GM21576 (cell line): ENCODE measurements at regions not wholly inside any gene's neighbourhood (a gene's known extent, or its start where the extent isn't known, plus 50 kb on each side); places are given as distances from the start of the nearest gene placed in this dataset.
"Not testable (repeated sequence)": the region's sequence is repeated elsewhere in the genome, so short reads cannot be mapped to it uniquely, and the experiment has no call there.

ENCODE experiments used
- ATAC-seq: cut with Tn5 transposase; IDR thresholded peaks from one replicate; pipeline ENCODE4 v1.9.1; 2021; ENCODE audit warnings: mild to moderate bottlenecking, moderate library complexity; ENCODE audit not compliant: unreplicated experiment

GRCh38 chr18:40120796-40121391, 1834.1 kb upstream of the PIK3C3 start:
- ATAC-seq = no peak

- ATAC-seq = no peak
Measured at GRCh38 chr18:40120356-40120755, 1834.7 kb upstream of the PIK3C3 start.

GRCh38 chr18:40119581-40119980, 1835.5 kb upstream of the PIK3C3 start:
- ATAC-seq = not testable (repeated sequence)

GRCh38 chr18:40110455-40110854, 1844.6 kb upstream of the PIK3C3 start:
- no peak for ATAC-seq

GRCh38 chr18:40109252-40110049, 1845.6 kb upstream of the PIK3C3 start:
- ATAC-seq = no peak

GRCh38 chr18:40108596-40108995, 1846.4 kb upstream of the PIK3C3 start:
- ATAC-seq = no peak

GRCh38 chr18:40102903-40103302, 1852.1 kb upstream of the PIK3C3 start:
- ATAC-seq = no peak

- ATAC-seq = no peak
Measured at GRCh38 chr18:40099641-40100040, 1855.4 kb upstream of the PIK3C3 start.

GRCh38 chr18:40096675-40097074, 1858.4 kb upstream of the PIK3C3 start:
- no peak for ATAC-seq

- no peak for ATAC-seq
Measured at GRCh38 chr18:40094441-40094840, 1860.6 kb upstream of the PIK3C3 start.

GRCh38 chr18:40088130-40088529, 1866.9 kb upstream of the PIK3C3 start:
- no peak for ATAC-seq

- no peak for ATAC-seq
Measured at GRCh38 chr18:40079786-40080185, 1875.2 kb upstream of the PIK3C3 start.

- no peak for ATAC-seq
Measured at GRCh38 chr18:40075616-40076015, 1879.4 kb upstream of the PIK3C3 start.

- no peak for ATAC-seq
Measured at GRCh38 chr18:40072761-40073160, 1882.3 kb upstream of the PIK3C3 start.

GRCh38 chr18:40066368-40066767, 1888.7 kb upstream of the PIK3C3 start:
- no peak for ATAC-seq

- ATAC-seq = no peak
Measured at GRCh38 chr18:40063488-40063887, 1891.5 kb upstream of the PIK3C3 start.

- no peak for ATAC-seq
Measured at GRCh38 chr18:40061086-40061485, 1893.9 kb upstream of the PIK3C3 start.

GRCh38 chr18:40060562-40060961, 1894.5 kb upstream of the PIK3C3 start:
- no peak for ATAC-seq

GRCh38 chr18:40058811-40059570, 1896.0 kb upstream of the PIK3C3 start:
- no peak for ATAC-seq

GRCh38 chr18:40056079-40056692, 1898.8 kb upstream of the PIK3C3 start:
- no peak for ATAC-seq

- no peak for ATAC-seq
Measured at GRCh38 chr18:40055262-40055661, 1899.8 kb upstream of the PIK3C3 start.
